Osteoblast (primary cell): ENCODE measurements at regions not wholly inside any gene's neighbourhood (a gene's known extent, or its start where the extent isn't known, plus 50 kb on each side); places are given as distances from the start of the nearest gene placed in this dataset.

Experiments used
- DNase-seq: peaks from one replicate; pipeline ENCODE4 v3.0.0; 2011; ENCODE audit warnings: low spot score, mixed read lengths; ENCODE audit not compliant: insufficient read length; ENCODE audit errors: missing footprints
- H2AFZ ChIP-seq: 2 replicates; pipeline ENCODE4 v1.6.0; 2011; ENCODE audit warnings: mild to moderate bottlenecking, low read length
- H3K27ac ChIP-seq: 2 replicates; pipeline ENCODE4 v1.5.1; 2011; ENCODE audit warnings: mild to moderate bottlenecking, low read depth, low read length, moderate library complexity
- H3K27me3 ChIP-seq: 2 replicates; pipeline ENCODE4 v1.6.0; 2012; ENCODE audit warnings: mild to moderate bottlenecking, control low read depth, inconsistent platforms, low read length, moderate library complexity; ENCODE audit not compliant: insufficient read depth
- H3K36me3 ChIP-seq: 2 replicates; pipeline ENCODE4 v1.5.1; 2011; ENCODE audit warnings: mild to moderate bottlenecking, low read length, control low read depth, moderate library complexity; ENCODE audit not compliant: insufficient read depth
- H3K4me1 ChIP-seq: 2 replicates; pipeline ENCODE4 v1.5.1; 2011; ENCODE audit warnings: mild to moderate bottlenecking, low read length, control low read depth, moderate library complexity; ENCODE audit not compliant: insufficient read depth
- H3K4me2 ChIP-seq: 2 replicates; pipeline ENCODE4 v1.6.0; 2011; ENCODE audit warnings: mild to moderate bottlenecking, low read length; ENCODE audit not compliant: insufficient read depth
- H3K4me3 ChIP-seq: fragments of 200-600 bp; sonication (generic); 3 replicates; pipeline ENCODE4 v1.5.1; 2012; ENCODE audit warnings: mild to moderate bottlenecking, low read length, inconsistent platforms; ENCODE audit not compliant: insufficient read depth
- H3K79me2 ChIP-seq: 2 replicates; pipeline ENCODE4 v1.6.0; 2012; ENCODE audit warnings: mild to moderate bottlenecking, low read length, control low read depth, inconsistent platforms; ENCODE audit not compliant: insufficient read depth
- H3K9me3 ChIP-seq: 2 replicates; pipeline ENCODE4 v1.5.1; 2011; ENCODE audit warnings: low read depth, low read length, control low read depth
- H4K20me1 ChIP-seq: 2 replicates; pipeline ENCODE4 v1.6.0; 2012; ENCODE audit warnings: mild to moderate bottlenecking, low read length, control low read depth; ENCODE audit not compliant: insufficient read depth
- TF ChIP-seq, protein P1 (sequence below): IDR thresholded peaks from 2 replicates; pipeline ENCODE4 v1.5.1; 2011; ENCODE audit warnings: mild to moderate bottlenecking, low read depth, low read length, moderate library complexity; ENCODE audit errors: extremely low read depth

DNA sequence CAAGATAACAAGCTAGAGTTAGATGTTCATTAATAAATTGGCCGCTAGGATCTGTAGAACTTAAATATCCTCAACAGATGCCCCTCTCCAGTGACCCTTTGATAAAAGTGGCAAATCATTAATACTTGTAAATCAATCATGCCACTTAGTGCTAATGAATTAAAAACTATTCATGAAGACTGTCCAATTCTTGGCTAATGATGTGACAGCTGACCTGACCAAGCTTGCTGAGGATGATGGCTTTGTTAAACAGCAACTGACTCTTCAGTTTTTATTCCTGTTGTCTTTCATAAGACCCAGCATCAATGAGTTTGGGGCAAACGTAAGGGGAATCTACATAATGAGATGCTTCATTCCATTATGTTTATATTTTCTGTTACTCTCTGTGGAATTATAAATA, 396.8 kb upstream of the NMUR2 start:
- H3K4me3 ChIP-seq = no peak overlapping the region

DNA sequence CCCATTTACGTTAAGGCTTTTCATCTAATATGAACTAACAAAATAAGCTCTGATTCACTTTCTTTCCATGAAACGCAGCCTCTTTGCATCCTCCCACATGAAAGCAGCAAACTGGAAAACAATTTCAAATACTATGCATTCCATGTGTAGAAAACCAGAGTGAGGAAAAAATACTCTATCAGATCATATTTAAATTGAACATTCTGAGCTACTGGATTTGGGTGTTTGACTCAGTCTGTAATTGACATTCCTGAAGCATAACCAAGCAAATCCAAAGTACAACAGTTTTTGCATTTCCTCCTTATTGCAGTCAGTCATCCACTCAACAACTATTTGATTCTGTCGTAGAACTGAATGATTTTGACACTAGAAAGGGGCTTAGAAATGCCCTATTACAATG, 399.1 kb upstream of the NMUR2 start:
- H3K36me3 ChIP-seq = no peaks in the 10 kb centered on the region
- H3K4me1 ChIP-seq = no peaks in the 10 kb centered on the region
- no peak overlapping the region for H3K4me3 ChIP-seq
- H3K79me2 ChIP-seq = no peaks in the 10 kb centered on the region
- TF ChIP-seq, protein P1, sequence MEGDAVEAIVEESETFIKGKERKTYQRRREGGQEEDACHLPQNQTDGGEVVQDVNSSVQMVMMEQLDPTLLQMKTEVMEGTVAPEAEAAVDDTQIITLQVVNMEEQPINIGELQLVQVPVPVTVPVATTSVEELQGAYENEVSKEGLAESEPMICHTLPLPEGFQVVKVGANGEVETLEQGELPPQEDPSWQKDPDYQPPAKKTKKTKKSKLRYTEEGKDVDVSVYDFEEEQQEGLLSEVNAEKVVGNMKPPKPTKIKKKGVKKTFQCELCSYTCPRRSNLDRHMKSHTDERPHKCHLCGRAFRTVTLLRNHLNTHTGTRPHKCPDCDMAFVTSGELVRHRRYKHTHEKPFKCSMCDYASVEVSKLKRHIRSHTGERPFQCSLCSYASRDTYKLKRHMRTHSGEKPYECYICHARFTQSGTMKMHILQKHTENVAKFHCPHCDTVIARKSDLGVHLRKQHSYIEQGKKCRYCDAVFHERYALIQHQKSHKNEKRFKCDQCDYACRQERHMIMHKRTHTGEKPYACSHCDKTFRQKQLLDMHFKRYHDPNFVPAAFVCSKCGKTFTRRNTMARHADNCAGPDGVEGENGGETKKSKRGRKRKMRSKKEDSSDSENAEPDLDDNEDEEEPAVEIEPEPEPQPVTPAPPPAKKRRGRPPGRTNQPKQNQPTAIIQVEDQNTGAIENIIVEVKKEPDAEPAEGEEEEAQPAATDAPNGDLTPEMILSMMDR = no peak
- no peak overlapping the region for H3K4me2 ChIP-seq
- no peak overlapping the region for H3K27ac ChIP-seq
- no peaks in the 10 kb centered on the region for H3K27me3 ChIP-seq
- no peak for DNase-seq
- H3K9me3 ChIP-seq = no peaks in the 10 kb centered on the region
- no peak overlapping the region for H2AFZ ChIP-seq
- no peaks in the 10 kb centered on the region for H4K20me1 ChIP-seq

More for the DNA sequence above, 396.8 kb upstream of the NMUR2 start:
- TF ChIP-seq, protein P1 = no peak
- no peaks in the 10 kb centered on the region for H3K36me3 ChIP-seq
- H3K79me2 ChIP-seq = no peaks in the 10 kb centered on the region
- no peaks in the 10 kb centered on the region for H3K27me3 ChIP-seq
- no peaks in the 10 kb centered on the region for H3K4me1 ChIP-seq
- H3K4me2 ChIP-seq = no peak overlapping the region
- no peak for DNase-seq
- no peaks in the 10 kb centered on the region for H3K9me3 ChIP-seq
- no peaks in the 10 kb centered on the region for H4K20me1 ChIP-seq
- H2AFZ ChIP-seq = no peak overlapping the region
- no peak overlapping the region for H3K27ac ChIP-seq

DNA sequence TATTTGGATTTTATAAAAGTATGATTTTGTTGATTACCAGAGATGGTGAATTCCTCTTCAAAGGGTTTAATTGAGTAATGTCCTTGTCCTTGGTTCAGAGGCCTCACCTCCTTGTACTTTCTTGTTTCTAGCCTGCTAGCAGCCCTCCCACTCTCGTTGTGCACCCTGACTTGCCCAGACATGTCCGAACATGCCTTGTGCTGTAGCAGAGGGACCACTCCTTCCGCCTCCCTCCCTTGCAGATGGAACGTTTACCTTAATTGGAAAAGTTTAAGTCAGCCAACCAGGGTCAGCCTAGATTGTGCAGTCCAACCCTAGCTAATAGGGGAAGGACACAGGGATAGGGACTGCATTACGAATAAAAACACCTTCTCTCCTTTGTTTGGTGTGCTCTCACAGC, 406.9 kb upstream of the NMUR2 start:
- TF ChIP-seq, protein P1 = no peak
- DNase-seq = no peak

DNA sequence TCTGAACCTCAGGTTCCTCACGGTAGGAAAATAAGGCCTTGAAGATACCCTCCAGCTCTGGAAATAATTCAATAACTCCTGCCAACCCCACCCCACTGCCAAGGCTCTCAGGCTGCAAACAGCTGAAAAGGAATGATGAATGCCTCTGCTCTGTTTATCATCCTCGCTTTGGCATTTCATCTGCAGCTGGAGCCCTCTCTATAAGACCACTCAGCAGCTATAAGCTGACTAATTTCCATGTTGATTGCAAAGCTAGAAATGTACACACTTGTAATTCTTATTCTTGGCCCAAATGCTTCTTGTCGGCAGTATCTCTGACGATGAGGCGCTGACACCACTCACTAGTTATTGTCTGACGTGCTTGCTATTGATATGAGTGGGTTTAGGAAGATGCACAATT, 408.4 kb upstream of the NMUR2 start:
- Histone ChIP-seq H3K79me2 (no peaks in the 10 kb centered on the region), H2AFZ (no peak overlapping the region), H3K36me3 (no peaks in the 10 kb centered on the region), H3K27me3 (no peaks in the 10 kb centered on the region), H3K4me2 (no peak overlapping the region), H4K20me1 (no peaks in the 10 kb centered on the region), H3K27ac (no peak overlapping the region), H3K9me3 (no peaks in the 10 kb centered on the region), H3K4me1 (no peaks in the 10 kb centered on the region), H3K4me3 (no peak overlapping the region)
- TF ChIP-seq, protein P1 = no peak
- DNase-seq = no peak

More for the DNA sequence above, 406.9 kb upstream of the NMUR2 start:
- no peak overlapping the region for H3K4me3 ChIP-seq
- no peaks in the 10 kb centered on the region for H4K20me1 ChIP-seq
- H2AFZ ChIP-seq = no peak overlapping the region
- no peaks in the 10 kb centered on the region for H3K36me3 ChIP-seq
- no peaks in the 10 kb centered on the region for H3K79me2 ChIP-seq
- H3K4me1 ChIP-seq = no peaks in the 10 kb centered on the region
- no peaks in the 10 kb centered on the region for H3K9me3 ChIP-seq
- H3K27me3 ChIP-seq = no peaks in the 10 kb centered on the region
- H3K4me2 ChIP-seq = no peak overlapping the region
- no peak overlapping the region for H3K27ac ChIP-seq
